Lower lobe of right lung (tissue), 2 donors: ENCODE measurements at regions not wholly inside any gene's neighbourhood (a gene's known extent, or its start where the extent isn't known, plus 50 kb on each side); places are given as distances from the start of the nearest gene placed in this dataset.

ENCODE experiments used
- ATAC-seq, 2 donors: fragments of 200-7000 bp; cut with Tn5 transposase; one replicate each; pipeline ENCODE4 v1.9.1; 2020 to 2022; ENCODE audit warnings: mild to moderate bottlenecking in 2 of 2, moderate library complexity in 2 of 2
- DNase-seq: peaks from one replicate; pipeline ENCODE4 v3.0.0-alpha.2; 2020
- H3K27ac ChIP-seq: fragments of 200-600 bp; one replicate; pipeline ENCODE4 v1.8.0; 2022
- H3K27me3 ChIP-seq: fragments of 200-600 bp; one replicate; pipeline ENCODE4 v1.8.0; 2022; ENCODE audit warnings: low read depth
- H3K36me3 ChIP-seq: fragments of 200-600 bp; one replicate; pipeline ENCODE4 v1.8.0; 2022; ENCODE audit warnings: mild to moderate bottlenecking
- H3K4me1 ChIP-seq: fragments of 200-600 bp; one replicate; pipeline ENCODE4 v1.8.0; 2022
- H3K4me3 ChIP-seq: fragments of 200-600 bp; one replicate; pipeline ENCODE4 v1.8.0; 2022; ENCODE audit warnings: mild to moderate bottlenecking
- H3K9me3 ChIP-seq: fragments of 200-600 bp; one replicate; pipeline ENCODE4 v1.8.0; 2022
- CTCF ChIP-seq: fragments of 200-600 bp; IDR thresholded peaks from one replicate; pipeline ENCODE4 v1.8.0; 2022; ENCODE audit warnings: antibody characterized with exemption, mild to moderate bottlenecking
- intact Hi-C: fragments of 100-400 bp; cut with DNase I; formaldehyde crosslinking; loops from one replicate; pipeline ENCODE4 v1.11.0; 2022
- donor health status: DM: no; HTN: yes; CAD: no; lungs with severe emphysema.

- ATAC-seq (no peak), DNase-seq (no peak)
- H3K27me3 ChIP-seq: no peaks in the 10 kb centered on the region
- no peak overlapping the region for H3K27ac ChIP-seq
- no peaks in the 10 kb centered on the region for H3K4me1 ChIP-seq
- intact Hi-C loops: no loop called here
- H3K4me3 ChIP-seq: no peak overlapping the region
- H3K36me3 ChIP-seq: no peaks in the 10 kb centered on the region
- no peak for TF ChIP-seq CTCF
- H3K9me3 ChIP-seq: no peaks in the 10 kb centered on the region
These were observed 281.0 kb downstream of the CETN3 start for GRCh38 chr5:90128551-90128950.

GRCh38 chr5:90119531-90119971 lies 290.0 kb downstream of the CETN3 start:
- DNase-seq (no peak), ATAC-seq (no peak)
- no peak for TF ChIP-seq CTCF
- H3K9me3 ChIP-seq: no peaks in the 10 kb centered on the region
- H3K36me3 ChIP-seq: no peaks in the 10 kb centered on the region
- peaks cover 6% of the 10 kb centered on the region for H3K4me1 ChIP-seq
- H3K27me3 ChIP-seq: no peaks in the 10 kb centered on the region
- no peak overlapping the region for H3K27ac ChIP-seq
- no peak overlapping the region for H3K4me3 ChIP-seq
- intact Hi-C loops: no loop called here

- Histone ChIP-seq H3K27me3 (no peaks in the 10 kb centered on the region), H3K36me3 (no peaks in the 10 kb centered on the region), H3K9me3 (no peaks in the 10 kb centered on the region), H3K4me3 (no peak overlapping the region), H3K4me1 (peaks cover 6% of the 10 kb centered on the region), H3K27ac (no peak overlapping the region)
- DNase-seq (no peak), ATAC-seq (no peak)
- TF ChIP-seq CTCF: no peak
- intact Hi-C loops: no loop called here
These were observed 292.6 kb downstream of the CETN3 start for GRCh38 chr5:90117005-90117404.

- no peak for DNase-seq
- no peak for ATAC-seq
- intact Hi-C loops: no loop called here
- H3K36me3 ChIP-seq: no peaks in the 10 kb centered on the region
- H3K27me3 ChIP-seq: no peaks in the 10 kb centered on the region
- no peak overlapping the region for H3K4me3 ChIP-seq
- no peak overlapping the region for H3K27ac ChIP-seq
- H3K9me3 ChIP-seq: peaks cover 3% of the 10 kb centered on the region
- no peak for TF ChIP-seq CTCF
- H3K4me1 ChIP-seq: no peaks in the 10 kb centered on the region
These were observed 296.4 kb downstream of the CETN3 start for GRCh38 chr5:90113108-90113507.

GRCh38 chr5:90112033-90112692 lies 297.4 kb downstream of the CETN3 start:
- Histone ChIP-seq H3K36me3 (no peaks in the 10 kb centered on the region), H3K4me3 (no peak overlapping the region), H3K9me3 (peaks cover 3% of the 10 kb centered on the region), H3K27me3 (no peaks in the 10 kb centered on the region), H3K4me1 (no peaks in the 10 kb centered on the region), H3K27ac (no peak overlapping the region)
- no peak for TF ChIP-seq CTCF
- ATAC-seq (no peak), DNase-seq (no peak)
- intact Hi-C loops: no loop called here
